GM12875 (cell line): ENCODE measurements at regions not wholly inside any gene's neighbourhood (a gene's known extent, or its start where the extent isn't known, plus 50 kb on each side); places are given as distances from the start of the nearest gene placed in this dataset.
"Not testable (repeated sequence)": the region's sequence is repeated elsewhere in the genome, so short reads cannot be mapped to it uniquely, and the experiment has no call there.

Experiments used
- H3K4me3 ChIP-seq: one replicate; pipeline ENCODE4 v1.5.1; 2011; ENCODE audit warnings: low read depth, low read length, control low read depth
- CTCF ChIP-seq: IDR thresholded peaks from 2 replicates; pipeline ENCODE4 v1.5.1; 2011; ENCODE audit warnings: low read depth, mild to moderate bottlenecking, control low read depth, inconsistent platforms, low read length, moderate library complexity, borderline replicate concordance; ENCODE audit not compliant: insufficient read depth

- no peak for TF ChIP-seq CTCF
- no peak overlapping the region for H3K4me3 ChIP-seq
Observed at GRCh38 chr16:79885320-79885719, 284.8 kb upstream of the MAF start.

GRCh38 chr16:79883494-79883893 lies 283.0 kb upstream of the MAF start:
- no peak overlapping the region for H3K4me3 ChIP-seq
- no peak for TF ChIP-seq CTCF

GRCh38 chr16:79882340-79883005 lies 281.9 kb upstream of the MAF start:
- TF ChIP-seq CTCF = no peak
- no peak overlapping the region for H3K4me3 ChIP-seq

- H3K4me3 ChIP-seq = not testable (repeated sequence)
Observed at GRCh38 chr16:79881107-79881506, 280.6 kb upstream of the MAF start.

GRCh38 chr16:79876332-79876730 lies 275.8 kb upstream of the MAF start:
- no peak overlapping the region for H3K4me3 ChIP-seq
- TF ChIP-seq CTCF = no peak

- H3K4me3 ChIP-seq = no peak overlapping the region
- no peak for TF ChIP-seq CTCF
Observed at GRCh38 chr16:79874391-79874790, 273.9 kb upstream of the MAF start.

- no peak for TF ChIP-seq CTCF
- no peak overlapping the region for H3K4me3 ChIP-seq
Observed at GRCh38 chr16:79873825-79874224, 273.3 kb upstream of the MAF start.

GRCh38 chr16:79871906-79872305 lies 271.4 kb upstream of the MAF start:
- TF ChIP-seq CTCF = no peak

More at GRCh38 chr16:79871906-79872305, 271.4 kb upstream of the MAF start:
- H3K4me3 ChIP-seq = no peak overlapping the region
